ENCODE measurements at regions not wholly inside any gene's neighbourhood (a gene's known extent, or its start where the extent isn't known, plus 50 kb on each side); places are given as distances from the start of the nearest gene placed in this dataset.

- no peak overlapping the region for H3K4me3 ChIP-seq (ENCODE audit: low read depth, low read length)
- peak; percentile 73 for TF ChIP-seq CTCF (IDR thresholded peaks at IDR 0.05; ENCODE audit: low read depth, low read length)
- in situ Hi-C loops (cut with HindIII; ENCODE audit: low sequenced_read_pairs) = no loop called here
- peak; percentile 8 for DNase-seq (ENCODE audit: low read depth, low spot score)
Measured at GRCh38 chr11:112555491-112556364, 295.1 kb upstream of the PLET1 start.

GRCh38 chr11:112558691-112559090 lies 298.0 kb upstream of the PLET1 start:
- peak; percentile 62 for DNase-seq (ENCODE audit: low read depth, low spot score)
- H3K4me3 ChIP-seq (ENCODE audit: low read depth, low read length) = no peak overlapping the region
- in situ Hi-C loops (cut with HindIII; ENCODE audit: low sequenced_read_pairs) = no loop called here
- TF ChIP-seq CTCF (IDR thresholded peaks at IDR 0.05; ENCODE audit: low read depth, low read length) = no peak

GRCh38 chr11:112563808-112564207 lies 303.1 kb upstream of the PLET1 start:
- in situ Hi-C loops (cut with HindIII; ENCODE audit: low sequenced_read_pairs) = no loop called here
- H3K4me3 ChIP-seq (ENCODE audit: low read depth, low read length) = no peak overlapping the region
- no peak for DNase-seq (ENCODE audit: low read depth, low spot score)
- TF ChIP-seq CTCF (IDR thresholded peaks at IDR 0.05; ENCODE audit: low read depth, low read length) = no peak

GRCh38 chr11:112564228-112564955 lies 303.7 kb upstream of the PLET1 start:
- TF ChIP-seq CTCF (IDR thresholded peaks at IDR 0.05; ENCODE audit: low read depth, low read length) = no peak
- no peak overlapping the region for H3K4me3 ChIP-seq (ENCODE audit: low read depth, low read length)
- peak; percentile 88 for DNase-seq (ENCODE audit: low read depth, low spot score)
- in situ Hi-C loops (cut with HindIII; ENCODE audit: low sequenced_read_pairs) = no loop called here

GRCh38 chr11:112565551-112565950 lies 304.9 kb upstream of the PLET1 start:
- H3K4me3 ChIP-seq (ENCODE audit: low read depth, low read length) = no peak overlapping the region
- DNase-seq (ENCODE audit: low read depth, low spot score) = no peak
- in situ Hi-C loops (cut with HindIII; ENCODE audit: low sequenced_read_pairs) = no loop called here
- TF ChIP-seq CTCF (IDR thresholded peaks at IDR 0.05; ENCODE audit: low read depth, low read length) = no peak

GRCh38 chr11:112566124-112566523 lies 305.5 kb upstream of the PLET1 start:
- no peak for DNase-seq (ENCODE audit: low read depth, low spot score)
- in situ Hi-C loops (cut with HindIII; ENCODE audit: low sequenced_read_pairs) = no loop called here
- no peak for TF ChIP-seq CTCF (IDR thresholded peaks at IDR 0.05; ENCODE audit: low read depth, low read length)
- H3K4me3 ChIP-seq (ENCODE audit: low read depth, low read length) = no peak overlapping the region
